Activated CD8-positive, alpha-beta memory T cell treated with anti-CD3 and anti-CD28 coated beads for 48 hours (primary cell): ENCODE measurements at regions not wholly inside any gene's neighbourhood (a gene's known extent, or its start where the extent isn't known, plus 50 kb on each side); places are given as distances from the start of the nearest gene placed in this dataset.
"Not testable (repeated sequence)": the region's sequence is repeated elsewhere in the genome, so short reads cannot be mapped to it uniquely, and the experiment has no call there.

Experiments used
- DNase-seq, 3 experiments: peaks; one replicate each; pipeline ENCODE4 v3.0.0-alpha.2; 2020; ENCODE audit warnings: low read depth in 2 of 3, low spot score in 2 of 3

- DNase-seq = no peak
These were observed 267.5 kb upstream of the GRIA1 start for GRCh38 chr5:153222936-153223335.

- no peak for DNase-seq
These were observed 267.1 kb upstream of the GRIA1 start for GRCh38 chr5:153223376-153223775.

- no peak for DNase-seq
These were observed 265.8 kb upstream of the GRIA1 start for GRCh38 chr5:153224651-153225050.

GRCh38 chr5:153233933-153234332, 256.5 kb upstream of the GRIA1 start:
- no peak for DNase-seq

- no peak for DNase-seq
These were observed 254.2 kb upstream of the GRIA1 start for GRCh38 chr5:153236319-153236718.

- no peak for DNase-seq
These were observed 252.7 kb upstream of the GRIA1 start for GRCh38 chr5:153237671-153238332.

GRCh38 chr5:153257381-153257780, 233.1 kb upstream of the GRIA1 start:
- DNase-seq = no peak

- DNase-seq = no peak
These were observed 232.0 kb upstream of the GRIA1 start for GRCh38 chr5:153258469-153258868.

- DNase-seq = no peak
These were observed 223.0 kb upstream of the GRIA1 start for GRCh38 chr5:153267506-153267905.

- DNase-seq = no peak
These were observed 214.8 kb upstream of the GRIA1 start for GRCh38 chr5:153275695-153276094.

GRCh38 chr5:153276151-153276550, 214.3 kb upstream of the GRIA1 start:
- no peak for DNase-seq

- not testable (repeated sequence) for DNase-seq
These were observed 194.1 kb upstream of the GRIA1 start for GRCh38 chr5:153296251-153296844.

- no peak for DNase-seq
These were observed 190.6 kb upstream of the GRIA1 start for GRCh38 chr5:153299891-153300290.

GRCh38 chr5:153308282-153308681, 182.2 kb upstream of the GRIA1 start:
- DNase-seq = no peak

GRCh38 chr5:153318556-153318955, 171.9 kb upstream of the GRIA1 start:
- DNase-seq = no peak

GRCh38 chr5:153321478-153321877, 169.0 kb upstream of the GRIA1 start:
- DNase-seq = no peak

GRCh38 chr5:153340139-153340538, 150.3 kb upstream of the GRIA1 start:
- no peak for DNase-seq

GRCh38 chr5:153340738-153341137, 149.7 kb upstream of the GRIA1 start:
- DNase-seq = no peak

GRCh38 chr5:153342487-153342886, 148.0 kb upstream of the GRIA1 start:
- DNase-seq = no peak

GRCh38 chr5:153347611-153348010, 142.9 kb upstream of the GRIA1 start:
- no peak for DNase-seq

- no peak for DNase-seq
These were observed 140.1 kb upstream of the GRIA1 start for GRCh38 chr5:153350175-153350883.

GRCh38 chr5:153352685-153353219, 137.7 kb upstream of the GRIA1 start:
- no peak for DNase-seq
